Stimulated activated CD4-positive, alpha-beta T cell treated with anti-CD3 and anti-CD28 coated beads, Interleukin-1b, Interleukin-23, amount 100 ng/mL, for 48 hours (primary cell): ENCODE measurements at regions not wholly inside any gene's neighbourhood (a gene's known extent, or its start where the extent isn't known, plus 50 kb on each side); places are given as distances from the start of the nearest gene placed in this dataset.

Experiments
- DNase-seq: peaks from one replicate; pipeline ENCODE4 v3.0.0-alpha.2; 2020

DNA sequence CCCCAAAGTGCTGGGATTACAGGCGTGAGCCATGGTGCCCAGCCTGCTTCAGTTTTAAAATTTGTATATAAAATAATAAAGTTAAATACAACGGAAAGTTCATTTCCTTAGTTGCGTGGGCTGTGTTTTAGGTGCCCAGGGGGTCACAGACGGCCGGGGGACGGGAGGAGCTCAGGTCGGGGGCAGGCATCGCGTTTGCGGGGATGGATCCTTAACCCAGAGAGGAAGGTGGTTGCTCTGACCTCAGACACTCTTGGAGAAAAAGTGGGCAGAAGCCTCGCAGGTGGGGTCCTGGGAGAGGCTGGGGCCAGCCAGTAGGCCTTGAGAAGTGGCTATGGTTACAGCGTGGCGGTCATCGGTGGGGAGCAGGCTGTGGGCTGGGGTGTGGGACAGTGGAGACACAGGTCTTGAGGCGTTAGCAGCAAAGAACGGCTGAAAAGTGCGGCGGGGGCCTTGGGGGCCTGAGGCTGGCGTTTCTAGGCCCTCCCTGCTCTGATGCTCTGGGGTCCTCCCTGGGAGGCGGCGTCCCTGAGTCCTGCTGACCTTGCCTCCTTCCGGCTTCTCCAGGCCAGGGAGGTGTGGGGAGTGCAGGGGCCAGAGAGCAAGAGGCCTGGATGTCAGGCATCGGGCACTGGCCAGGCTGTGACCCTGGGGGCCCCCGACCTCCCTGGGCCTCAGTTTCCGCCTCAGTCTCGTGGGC is 54.4 kb downstream of the UNCX start:
- no peak for DNase-seq

DNA sequence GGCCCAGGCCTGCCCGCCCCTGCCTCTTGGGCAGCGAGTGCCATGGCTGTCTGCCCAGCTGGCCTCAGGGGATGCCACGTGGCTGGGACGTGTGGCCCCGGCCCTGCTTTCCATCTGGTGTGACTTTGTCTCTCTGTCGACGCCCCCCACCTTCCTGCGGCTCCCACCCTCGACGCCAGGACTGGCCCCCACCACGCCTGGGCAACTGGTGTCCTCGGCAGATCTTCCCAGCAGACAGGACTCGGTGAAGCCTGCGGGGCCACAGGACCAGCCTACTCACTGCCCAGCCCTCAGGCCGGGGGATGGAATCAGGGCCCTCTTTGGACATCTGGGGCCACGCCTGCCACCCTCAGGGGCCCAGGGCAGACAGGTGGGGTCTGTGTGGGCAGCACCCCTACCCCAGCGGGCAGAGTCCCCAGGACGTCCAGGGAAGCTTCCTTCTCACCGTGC is 55.1 kb downstream of the UNCX start:
- no peak for DNase-seq

DNA sequence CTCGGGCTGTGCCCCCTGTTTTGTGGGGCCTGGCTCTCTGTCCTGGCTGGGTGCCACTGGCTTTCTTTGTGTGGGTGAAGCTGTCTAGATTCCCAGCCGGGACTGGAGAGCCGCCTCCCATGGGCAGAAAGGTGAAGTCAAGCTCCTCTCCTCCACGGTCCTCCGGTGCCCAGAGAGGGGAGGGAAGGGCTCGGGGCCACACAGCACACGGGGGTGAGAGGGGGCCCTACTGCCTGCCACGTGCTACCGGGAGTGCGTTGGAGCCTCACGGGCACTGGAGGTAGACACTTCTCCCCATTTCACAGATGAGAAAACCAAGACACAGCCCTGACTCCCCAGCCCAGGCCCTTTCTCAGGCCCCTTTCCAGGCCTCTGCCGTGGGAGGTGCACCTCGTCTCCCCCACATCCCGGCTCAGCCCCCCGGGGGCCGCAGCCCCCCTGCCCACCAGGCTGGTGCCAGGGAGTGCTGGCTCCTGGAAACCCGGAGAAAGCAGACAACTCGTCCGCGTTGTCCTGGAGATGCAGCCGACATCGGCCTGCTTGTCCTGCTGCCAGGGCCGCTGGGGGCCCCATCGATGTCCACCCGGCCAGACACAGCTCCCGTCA is 55.8 kb downstream of the UNCX start:
- DNase-seq: no peak

DNA sequence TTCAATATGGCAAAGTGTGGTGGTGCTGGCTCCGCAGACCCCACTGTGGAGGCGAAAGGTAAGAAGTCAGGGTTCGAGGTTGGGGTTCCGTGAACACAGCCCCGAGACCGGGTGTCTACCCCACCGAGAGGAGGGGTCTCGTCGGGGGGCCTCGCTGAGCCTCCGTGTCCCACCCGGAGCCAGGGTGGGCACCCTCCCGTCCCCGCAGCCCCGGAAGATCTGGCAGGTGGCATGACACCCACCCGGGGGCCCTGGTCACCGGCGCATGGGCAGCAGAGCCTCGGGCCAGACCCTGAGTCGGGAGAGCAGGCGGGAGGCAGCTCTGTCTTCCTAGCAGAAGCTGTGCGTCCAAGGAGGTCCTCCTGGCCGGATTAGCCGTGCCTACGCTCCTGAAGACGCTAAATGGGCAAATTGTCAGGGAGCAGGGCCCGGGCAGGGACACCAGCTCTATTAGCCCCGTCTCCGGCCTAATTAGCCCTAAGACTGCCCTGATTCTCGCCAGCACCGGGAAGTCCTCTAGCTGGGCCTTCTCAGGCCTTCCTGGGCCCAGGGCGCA is 56.4 kb downstream of the UNCX start:
- DNase-seq: no peak

DNA sequence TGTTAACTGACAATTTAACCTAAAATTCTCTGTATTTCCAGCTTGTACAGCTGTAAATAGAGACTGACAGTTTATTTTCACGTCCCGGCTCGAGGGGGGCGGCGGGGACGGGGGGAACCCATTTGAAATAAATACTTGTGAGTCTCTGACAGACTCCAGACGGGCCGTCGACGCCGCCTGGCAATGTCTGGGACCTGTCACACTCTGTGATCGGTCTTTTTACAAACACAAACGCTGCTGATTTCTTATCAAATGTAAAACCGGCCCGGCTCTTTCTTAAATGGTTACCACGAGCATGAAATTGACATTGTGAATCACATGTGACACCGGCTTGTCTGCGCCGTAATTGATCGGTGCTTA is 57.0 kb downstream of the UNCX start:
- no peak for DNase-seq

DNA sequence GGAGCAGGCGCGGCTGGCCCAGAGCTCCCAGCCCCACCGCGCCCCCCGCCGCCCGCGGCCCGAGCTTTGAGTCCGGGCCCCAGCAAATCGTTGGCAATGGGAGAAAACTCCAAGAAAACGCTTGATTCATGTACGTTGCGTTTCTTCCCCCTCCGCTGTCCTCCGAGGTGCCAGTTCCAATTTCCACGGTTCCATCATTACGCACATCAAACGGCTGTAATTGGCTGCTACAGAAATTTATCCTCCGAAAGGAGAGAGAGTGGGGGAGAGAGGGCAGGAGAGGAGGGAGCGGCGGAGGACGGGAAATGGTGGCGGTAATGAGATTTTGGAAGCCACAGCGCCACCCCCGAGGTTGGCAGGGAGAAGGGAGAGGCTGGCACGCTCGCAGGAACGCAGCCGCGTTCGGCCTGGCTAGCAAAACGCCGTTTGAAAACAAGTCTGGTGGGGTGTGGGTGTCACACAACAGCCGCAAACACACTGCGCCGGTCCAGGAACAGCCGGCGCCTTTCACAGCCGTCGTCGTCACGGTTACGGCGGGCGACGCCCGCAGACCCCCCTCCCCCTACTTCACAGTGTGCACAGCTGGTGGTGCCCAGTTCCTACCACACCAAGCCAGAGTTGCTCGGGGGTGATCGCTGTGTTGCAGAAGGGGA is 57.5 kb downstream of the UNCX start:
- DNase-seq: no peak

DNA sequence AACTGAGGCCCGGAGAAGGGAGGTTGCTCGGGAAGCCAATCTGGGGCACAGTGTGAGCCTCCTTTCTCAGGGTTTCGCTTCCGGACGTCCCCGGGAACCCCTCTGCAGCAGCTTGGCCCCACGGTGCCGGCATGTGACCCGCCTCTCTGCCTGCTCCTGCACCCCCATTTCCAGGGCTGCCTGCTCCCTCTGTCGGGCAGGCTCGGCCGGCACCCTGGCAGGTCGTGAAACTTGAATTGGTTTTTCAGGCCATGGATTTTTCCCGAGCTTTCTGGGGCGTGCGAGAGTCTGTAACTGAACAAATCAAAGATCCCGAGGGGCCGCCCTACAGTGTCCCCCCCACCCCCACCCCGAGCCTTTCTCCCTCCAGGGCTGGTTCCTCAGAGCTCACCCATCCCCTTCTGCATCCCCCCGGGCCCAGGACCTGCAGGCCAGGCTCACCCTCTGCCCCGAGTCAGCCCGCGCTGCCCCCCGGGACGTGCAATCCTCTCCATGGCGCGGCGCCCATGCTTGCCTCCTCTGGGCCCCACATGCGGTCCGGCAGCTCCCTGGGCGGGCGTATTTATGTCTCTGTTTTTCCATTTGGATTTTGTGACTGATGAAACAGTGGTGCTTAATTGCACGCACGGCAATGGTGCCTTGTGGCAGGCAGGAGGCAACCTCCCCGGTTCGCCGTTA is 58.1 kb downstream of the UNCX start:
- no peak for DNase-seq

DNA sequence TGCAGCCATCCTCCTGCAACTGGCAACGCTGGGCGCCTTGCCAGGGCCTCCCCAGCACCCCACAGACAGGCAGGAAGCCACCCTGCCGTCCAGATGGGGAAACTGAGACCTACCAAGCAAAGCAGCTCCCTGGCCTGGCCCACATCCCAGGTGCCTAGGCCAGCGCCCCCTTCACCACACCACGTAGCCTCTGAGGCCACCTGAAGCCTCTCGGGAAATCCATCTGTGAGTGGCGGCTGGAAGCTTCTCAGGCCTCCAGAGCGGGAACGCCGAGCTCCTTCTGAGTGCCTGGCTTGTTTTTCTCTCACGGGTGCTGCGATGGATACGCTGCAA is 58.7 kb downstream of the UNCX start:
- no peak for DNase-seq

DNA sequence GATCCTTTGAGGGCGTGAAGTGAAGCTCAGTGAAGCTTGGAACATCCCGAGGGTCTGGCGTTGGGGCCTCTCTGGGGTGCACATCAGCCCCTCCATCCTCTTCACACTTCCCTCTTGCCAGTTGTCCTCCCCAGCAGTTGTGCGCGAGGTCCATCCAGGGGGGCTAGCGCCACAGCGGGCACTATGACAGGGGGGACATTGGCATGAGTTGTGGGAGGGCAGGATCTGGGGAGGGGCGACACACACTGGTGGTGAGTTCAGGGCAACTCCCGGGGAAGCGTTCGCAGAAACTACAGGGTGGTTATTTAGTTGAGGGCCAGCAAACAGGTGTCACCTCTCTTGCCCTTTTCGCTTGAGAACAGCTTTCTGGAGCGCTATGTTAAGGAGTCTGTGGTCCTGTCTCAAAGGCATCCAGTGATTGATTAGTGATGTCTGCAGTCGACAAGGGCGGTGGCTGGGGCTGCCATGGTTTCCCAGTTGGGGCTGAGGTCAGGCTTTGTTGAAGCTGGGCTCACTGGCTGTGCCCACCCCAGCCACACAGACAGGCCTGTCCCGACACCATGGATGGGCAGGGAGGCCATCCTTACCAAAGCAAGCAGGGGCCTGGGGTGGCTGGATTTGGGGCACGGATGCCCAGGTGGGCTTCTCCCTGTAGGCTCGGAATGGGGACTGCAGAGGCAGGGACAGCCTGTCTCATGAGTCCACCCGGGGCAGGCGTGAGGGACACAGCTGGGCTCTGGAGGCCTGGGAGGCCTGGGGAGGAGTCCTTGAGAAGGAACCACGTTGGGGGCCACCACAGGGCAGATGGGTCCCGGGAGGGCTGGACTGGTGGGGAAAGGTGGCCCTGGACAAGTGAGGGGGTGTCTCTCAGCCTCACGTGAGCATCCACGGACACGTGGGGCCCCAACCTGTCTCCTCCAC is 59.4 kb downstream of the UNCX start:
- no peak for DNase-seq

DNA sequence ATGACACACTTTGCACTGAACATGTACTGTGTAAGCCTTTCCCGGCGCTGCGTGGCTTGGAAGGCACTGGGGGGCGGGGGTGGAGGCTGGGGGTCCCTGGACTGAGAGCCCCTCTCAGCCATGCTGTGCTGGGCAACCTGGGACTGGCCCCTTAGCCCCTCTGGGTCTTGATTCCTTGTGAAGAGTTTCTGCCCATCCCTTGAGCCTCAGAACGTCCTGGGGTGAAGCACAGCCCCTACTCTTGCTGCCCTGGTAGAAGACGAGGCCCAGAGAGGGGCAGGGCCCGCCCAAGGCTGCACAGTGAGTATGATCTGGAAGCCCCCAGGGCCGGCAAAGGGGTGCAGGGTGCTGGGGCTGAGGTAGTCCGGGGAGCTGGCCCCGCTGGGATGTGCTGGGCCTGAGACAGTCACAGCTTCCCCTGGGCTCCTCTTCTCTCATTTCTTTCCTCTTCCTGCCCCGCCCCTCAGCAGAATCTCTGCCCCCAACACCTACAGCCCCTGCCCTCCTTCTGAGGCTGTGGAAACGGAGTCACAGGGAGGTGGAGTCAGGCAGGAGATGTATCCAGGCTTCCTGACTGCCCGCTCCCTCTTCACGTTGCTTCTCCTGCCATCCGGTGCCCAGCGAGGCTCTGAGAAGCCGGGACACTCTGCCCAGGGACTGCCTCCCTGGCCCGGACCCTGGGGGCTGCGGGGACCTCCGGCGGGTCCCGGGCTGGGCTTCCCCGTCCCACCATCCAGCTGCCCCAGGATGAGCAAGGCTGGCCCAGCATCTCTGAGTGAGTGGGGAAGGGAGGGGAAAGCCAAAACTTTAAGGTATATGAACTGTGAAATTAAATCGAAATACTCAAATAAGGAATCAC is 60.5 kb downstream of the UNCX start:
- no peak for DNase-seq

DNA sequence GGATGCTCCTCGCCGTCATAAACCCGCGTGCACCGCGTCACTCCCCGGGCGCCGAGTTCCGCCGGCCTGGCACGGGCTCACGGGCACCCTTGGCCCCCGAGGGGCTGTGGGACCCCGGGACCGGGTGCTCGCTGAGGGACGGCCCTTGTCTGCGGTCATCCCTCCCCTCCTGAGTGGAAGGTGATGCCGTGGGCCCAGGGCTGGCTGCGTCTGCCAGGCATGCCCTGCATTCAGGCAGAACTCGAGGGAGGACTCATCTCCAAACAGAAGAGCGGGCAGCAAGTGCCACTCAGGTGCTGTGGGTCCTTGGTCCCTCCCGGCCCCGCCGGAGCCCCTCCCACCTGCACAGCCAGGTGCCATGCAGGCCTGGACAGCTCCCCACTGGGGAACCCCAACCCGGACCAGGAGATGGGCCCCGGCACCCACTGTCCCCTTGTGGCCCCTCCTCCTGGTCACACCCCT is 61.3 kb downstream of the UNCX start:
- no peak for DNase-seq

DNA sequence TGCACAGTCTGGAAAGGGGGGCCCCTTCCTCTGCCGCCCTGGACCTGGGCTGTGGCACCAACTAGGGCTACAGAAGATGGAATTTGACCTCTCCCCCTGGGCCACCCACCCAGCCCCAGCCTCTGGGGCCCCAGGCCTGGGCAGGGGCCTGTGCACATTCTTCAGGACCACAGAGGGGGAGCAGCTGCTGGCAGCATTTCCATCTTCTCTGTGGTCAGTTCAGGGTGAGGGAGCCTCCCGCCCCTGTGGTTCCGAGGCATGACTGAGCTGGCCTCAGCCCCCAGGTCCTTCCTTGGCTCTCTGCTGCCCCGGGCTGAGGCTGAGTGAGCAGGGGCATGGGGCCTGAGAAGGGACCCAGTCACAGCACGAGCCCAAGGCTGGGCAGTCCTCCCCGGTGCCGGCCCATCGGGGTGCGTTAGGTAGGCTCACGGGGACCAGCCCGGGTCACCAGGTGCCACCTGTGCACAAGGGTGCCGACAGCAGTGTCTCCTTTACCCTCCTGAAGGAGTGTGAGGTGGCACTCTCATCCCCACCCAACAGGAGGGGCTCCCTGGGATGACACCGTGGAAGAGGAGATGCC is 63.2 kb downstream of the UNCX start:
- no peak for DNase-seq

DNA sequence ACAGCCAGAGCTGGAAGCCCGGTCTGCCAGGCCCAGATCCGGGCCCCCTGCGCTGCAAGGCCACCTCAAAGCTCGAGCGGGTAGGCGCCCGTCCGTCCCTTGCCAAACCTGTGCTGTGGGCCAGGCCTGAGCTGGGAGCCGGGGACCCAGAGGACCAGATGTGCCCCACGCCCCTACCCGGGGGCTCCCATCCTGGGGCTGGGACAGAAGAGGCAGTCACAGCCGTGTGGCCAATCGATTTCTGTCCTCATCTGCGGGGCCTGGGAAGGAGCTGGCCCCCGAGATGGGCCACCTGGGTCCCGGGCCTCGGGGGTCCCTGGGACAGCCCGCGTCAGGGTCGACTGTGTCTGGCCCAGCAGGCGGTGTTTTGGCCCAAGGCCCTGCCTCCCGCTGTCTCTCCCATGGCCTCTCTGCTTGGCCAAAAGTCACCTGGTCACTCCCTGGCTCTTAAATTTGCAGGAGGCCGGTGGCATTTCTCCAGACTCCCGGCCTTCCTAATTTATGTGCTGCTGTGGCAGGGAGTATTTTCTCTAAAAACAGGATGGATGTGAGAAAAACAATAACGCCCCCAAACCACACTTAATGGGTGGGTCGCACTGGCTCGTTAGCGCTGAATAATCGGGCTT is 63.8 kb downstream of the UNCX start:
- no peak for DNase-seq

DNA sequence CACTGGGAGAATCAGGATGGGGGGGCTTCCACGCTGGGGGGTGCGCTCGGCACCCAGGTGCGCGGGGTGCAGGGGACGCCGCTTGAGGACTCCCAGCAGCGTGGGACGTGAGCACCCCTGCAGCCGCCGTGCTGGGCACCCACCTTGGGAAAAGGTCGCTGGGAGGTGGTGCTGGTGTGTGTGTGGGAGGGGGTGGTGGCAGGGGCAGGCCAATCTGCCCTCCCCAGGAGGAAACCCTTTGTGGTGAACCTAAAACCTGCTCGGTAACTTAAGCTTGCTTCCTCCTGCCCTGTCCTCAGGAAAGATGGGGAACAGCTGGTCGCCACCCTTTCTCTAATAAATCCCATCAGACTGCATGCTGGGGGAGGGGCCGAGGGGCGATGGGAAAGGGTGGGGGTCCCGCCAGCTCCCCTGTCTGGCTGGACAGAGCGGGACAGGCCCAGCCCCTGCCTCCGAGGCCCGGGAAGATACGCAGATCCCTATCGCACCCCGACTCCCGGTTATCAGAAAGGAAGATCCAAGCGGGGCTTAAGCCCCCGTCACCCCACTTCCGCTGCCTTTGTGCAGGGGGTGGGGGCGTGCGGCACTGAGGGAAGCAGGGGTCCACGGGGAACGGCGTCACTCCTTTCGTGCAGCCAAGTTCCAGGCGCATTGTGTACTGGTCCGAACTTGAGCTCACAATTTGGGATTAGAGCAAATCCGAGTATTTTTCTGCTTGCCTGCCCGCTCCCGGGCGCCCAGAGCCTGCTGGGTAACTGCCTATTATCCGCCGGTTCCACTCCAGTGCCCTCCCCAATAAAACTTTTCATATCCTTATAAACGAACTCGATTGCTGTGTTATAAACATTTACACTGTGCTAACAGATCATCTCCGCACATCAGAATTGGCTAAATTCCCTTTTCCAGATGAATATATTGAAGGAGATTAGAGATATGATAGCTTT is 64.6 kb downstream of the UNCX start:
- DNase-seq: no peak

DNA sequence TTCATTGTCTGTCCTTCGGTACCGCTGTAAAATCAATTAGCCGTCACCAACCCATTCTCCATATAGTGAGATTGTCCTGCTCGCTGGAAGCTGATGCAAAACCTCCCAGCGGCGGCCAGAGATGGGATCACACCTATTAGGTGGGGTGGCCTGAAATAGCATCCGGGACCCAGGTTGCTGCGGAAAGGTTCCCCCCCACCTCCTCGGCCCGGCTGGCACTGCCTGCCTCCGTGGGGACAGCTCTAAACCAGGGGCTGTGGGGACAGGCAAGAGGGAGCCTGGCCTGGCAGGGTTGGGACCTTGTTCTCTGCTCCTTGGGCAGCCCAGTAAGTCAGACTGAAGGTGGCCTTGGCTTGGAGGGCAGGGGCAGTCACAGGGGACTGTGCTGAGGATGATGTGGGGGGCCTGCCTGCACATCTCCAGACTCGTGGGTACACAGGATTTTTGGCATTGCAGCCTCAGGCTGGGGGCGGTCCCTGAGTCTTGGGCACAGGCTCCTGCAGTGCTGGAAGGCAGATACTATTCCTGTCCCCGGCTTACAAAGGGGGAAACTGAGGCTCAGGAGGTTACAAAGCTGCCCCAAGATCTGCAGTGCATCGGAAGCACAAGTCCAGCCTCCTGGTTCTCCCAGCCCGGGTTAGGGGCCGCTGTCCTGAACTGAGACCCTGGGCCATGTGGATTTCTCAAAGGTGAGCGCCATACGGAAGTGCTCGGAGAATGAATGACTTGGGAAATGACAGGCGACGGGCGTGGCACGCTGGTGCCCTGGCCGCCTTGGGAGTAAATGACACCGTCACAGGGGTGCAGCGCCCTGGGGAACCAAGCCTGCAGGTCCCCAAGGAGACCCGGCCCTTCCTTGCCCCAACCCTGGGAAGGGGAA is 65.6 kb downstream of the UNCX start:
- no peak for DNase-seq

DNA sequence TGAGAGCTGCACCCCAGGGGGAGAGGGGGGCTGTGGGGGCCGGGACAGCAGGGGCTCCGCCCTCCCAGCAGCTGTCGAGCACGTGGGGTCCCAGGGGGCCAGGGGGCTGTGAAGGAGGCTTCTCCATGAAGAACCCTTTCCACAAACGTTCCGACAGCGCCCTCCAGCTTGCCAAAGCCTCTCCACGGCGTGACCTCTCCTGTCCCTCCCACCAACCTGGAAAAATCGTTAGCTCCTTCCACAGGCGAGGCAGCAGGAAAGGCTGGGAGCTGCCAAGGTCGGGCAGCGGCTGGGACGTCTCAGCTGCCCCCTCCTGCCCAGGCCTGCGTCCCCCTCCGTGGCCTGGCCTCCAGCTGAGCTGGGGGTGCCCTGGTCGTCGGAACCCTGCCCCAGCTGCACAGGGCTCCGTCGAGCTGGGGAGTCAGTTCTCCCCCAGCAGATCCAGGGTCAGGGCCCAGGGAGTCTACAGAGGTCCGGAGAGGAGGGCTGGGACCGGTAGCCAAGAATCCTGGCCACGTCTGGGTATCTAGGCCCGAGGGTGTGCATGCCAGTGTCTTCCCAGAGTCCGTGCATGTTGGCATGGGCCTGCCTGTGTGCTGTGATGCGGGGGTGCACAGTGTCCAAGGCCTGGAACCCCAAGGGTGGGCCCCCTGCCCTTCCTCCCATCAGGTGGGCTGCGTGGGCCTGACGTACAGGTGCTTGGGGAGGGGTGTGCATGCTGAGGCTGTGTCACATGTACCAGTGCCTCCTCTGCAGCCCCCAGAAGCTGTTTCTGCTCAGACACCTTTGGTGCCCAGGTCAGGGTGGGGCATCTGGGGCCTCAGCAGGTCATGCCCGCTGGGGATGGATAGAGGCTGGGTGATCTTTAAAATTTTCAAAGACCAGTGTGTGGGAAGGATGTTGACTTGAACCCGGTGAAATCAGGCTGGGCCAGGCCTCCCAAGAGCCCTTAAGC is 66.5 kb downstream of the UNCX start:
- no peak for DNase-seq

DNA sequence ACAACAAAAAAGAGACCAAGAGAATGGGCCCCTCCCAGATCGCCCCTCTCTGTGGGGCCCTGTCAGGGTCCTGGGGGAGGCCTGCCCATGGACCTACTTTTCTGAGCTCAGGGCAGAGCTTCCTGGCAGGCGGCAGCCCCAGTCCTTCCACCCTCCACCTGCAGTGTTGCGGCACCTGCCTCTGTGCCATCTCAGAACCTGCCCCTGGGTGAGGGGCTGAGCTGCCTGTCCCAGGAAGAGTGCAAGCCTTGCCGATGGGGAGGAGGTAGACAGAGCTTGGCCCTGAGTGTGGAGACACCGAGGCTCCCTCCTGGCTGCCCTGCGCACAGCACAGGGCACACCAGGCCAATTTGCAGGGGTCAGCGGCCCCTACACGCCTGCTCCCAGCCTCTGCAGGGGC is 67.5 kb downstream of the UNCX start:
- no peak for DNase-seq
